Smooth muscle cell (in vitro differentiated cells): ENCODE measurements at regions not wholly inside any gene's neighbourhood (a gene's known extent, or its start where the extent isn't known, plus 50 kb on each side); places are given as distances from the start of the nearest gene placed in this dataset.
"Not testable (repeated sequence)": the region's sequence is repeated elsewhere in the genome, so short reads cannot be mapped to it uniquely, and the experiment has no call there.

Source experiments
- DNase-seq: peaks from one replicate; lab custom pipeline; 2025; ENCODE audit not compliant: unreplicated experiment; lab: John Stamatoyannopoulos, UW
- H2AFZ ChIP-seq: fragments of 200-600 bp; sonication (generic); 2 replicates; pipeline ENCODE4 v1.6.0; 2016; ENCODE audit warnings: antibody characterized with exemption, low read depth, mild to moderate bottlenecking
- H3F3A ChIP-seq: fragments of 200-600 bp; sonication (generic); 2 replicates; pipeline ENCODE4 v1.6.0; 2017; ENCODE audit warnings: antibody characterized with exemption, low read depth
- H3K27ac ChIP-seq: fragments of 200-600 bp; sonication (generic); 2 replicates; pipeline ENCODE4 v1.5.1; 2016; ENCODE audit warnings: low read depth, mild to moderate bottlenecking
- H3K27me3 ChIP-seq: fragments of 200-600 bp; sonication (generic); 2 replicates; pipeline ENCODE4 v1.6.1; 2016; ENCODE audit warnings: low read depth, mild to moderate bottlenecking
- H3K36me3 ChIP-seq: fragments of 200-600 bp; sonication (generic); 2 replicates; pipeline ENCODE4 v1.5.1; 2016; ENCODE audit warnings: low read depth
- H3K4me1 ChIP-seq: fragments of 200-600 bp; sonication (generic); 2 replicates; pipeline ENCODE4 v1.5.1; 2016; ENCODE audit warnings: low read depth
- H3K4me2 ChIP-seq: fragments of 200-600 bp; sonication (generic); 2 replicates; pipeline ENCODE4 v1.6.0; 2016; ENCODE audit warnings: mild to moderate bottlenecking
- H3K4me3 ChIP-seq: fragments of 200-600 bp; sonication (generic); 2 replicates; pipeline ENCODE4 v1.5.1; 2016; ENCODE audit warnings: mild to moderate bottlenecking
- H3K79me2 ChIP-seq: fragments of 200-600 bp; sonication (generic); 2 replicates; pipeline ENCODE4 v1.6.0; 2016; ENCODE audit warnings: low read depth, mild to moderate bottlenecking
- H3K9ac ChIP-seq: fragments of 200-600 bp; sonication (generic); 2 replicates; pipeline ENCODE4 v1.6.0; 2016; ENCODE audit warnings: low read depth
- H3K9me3 ChIP-seq: fragments of 200-600 bp; sonication (generic); replicated peaks from 2 replicates; pipeline ENCODE4 v1.5.1; 2016; ENCODE audit warnings: low read depth
- H4K20me1 ChIP-seq: fragments of 200-600 bp; sonication (generic); 2 replicates; pipeline ENCODE4 v1.6.0; 2016; ENCODE audit warnings: low read depth
- WGBS: methylation state at CpG from one replicate; pipeline ENCODE4 v1.1.7; 2016; ENCODE audit warnings: low lambda C conversion rate; 5-methylcytosine and 5-hydroxymethylcytosine counted together
- TF ChIP-seq, protein P1 (sequence below): fragments of 200-600 bp; sonication (generic); IDR thresholded peaks from 2 replicates; pipeline ENCODE4 v1.5.1; 2017; ENCODE audit warnings: borderline replicate concordance, mild to moderate bottlenecking, antibody characterized with exemption; ENCODE audit not compliant: insufficient read depth, poor library complexity, severe bottlenecking

DNA sequence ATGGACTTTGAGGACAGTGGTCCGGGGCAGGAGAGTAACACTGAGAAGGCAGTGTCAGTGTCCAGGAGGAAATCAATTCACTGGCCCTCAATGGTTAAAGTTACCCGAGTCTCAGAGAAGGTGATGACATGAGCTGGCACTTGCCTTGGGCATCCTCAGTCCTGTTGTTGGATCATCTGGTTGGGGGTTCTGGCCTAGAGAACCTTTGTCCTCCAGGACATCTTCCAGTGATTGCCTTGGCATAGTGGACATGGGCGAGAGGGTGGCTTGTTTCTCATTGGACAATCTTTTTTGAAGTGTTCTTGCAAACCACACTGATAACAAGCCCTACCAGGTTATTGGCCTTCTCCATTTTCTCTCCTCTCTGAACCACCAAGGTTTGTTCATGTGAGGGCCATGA, 83.4 kb upstream of the TERB2 start:
- no peak overlapping the region for H3K4me2 ChIP-seq
- H2AFZ ChIP-seq: no peak overlapping the region
- 91% methylated on average over 3 of the region's 3 CpGs for WGBS

DNA sequence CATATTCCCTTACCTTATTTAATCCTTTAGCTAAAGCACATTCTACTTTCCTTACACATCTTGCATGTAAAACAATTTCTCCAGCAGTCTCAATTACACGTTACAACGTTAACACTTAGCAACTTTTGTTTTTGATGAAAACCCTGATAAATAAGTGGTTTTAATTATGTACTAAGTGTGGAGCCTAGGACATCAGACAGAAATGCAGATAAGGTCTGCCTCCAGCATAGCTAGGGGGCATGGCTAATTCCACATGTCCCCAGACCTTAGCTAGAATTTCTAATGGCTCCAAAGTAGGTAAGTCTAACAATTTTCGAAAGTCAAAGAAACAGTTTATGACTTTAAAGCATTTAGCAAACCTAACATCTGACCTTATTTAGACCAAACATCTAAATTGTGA, 77.4 kb upstream of the TERB2 start:
- H3K9ac ChIP-seq: no peak overlapping the region
- H3K4me2 ChIP-seq: no peak overlapping the region
- no peaks in the 10 kb centered on the region for H3K27me3 ChIP-seq
- no peak overlapping the region for H2AFZ ChIP-seq
- whole genome bisulfite sequencing: 79% methylated on average over 3 of the region's 3 CpGs
- H4K20me1 ChIP-seq: no peaks in the 10 kb centered on the region
- DNase-seq: no peak
- no peaks in the 10 kb centered on the region for H3F3A ChIP-seq
- no peaks in the 10 kb centered on the region for H3K4me1 ChIP-seq
- H3K79me2 ChIP-seq: no peaks in the 10 kb centered on the region
- no peak overlapping the region for H3K4me3 ChIP-seq
- peaks cover 25% of the 10 kb centered on the region for H3K9me3 ChIP-seq
- H3K27ac ChIP-seq: no peak overlapping the region
- H3K36me3 ChIP-seq: no peaks in the 10 kb centered on the region
- TF ChIP-seq, protein P1, sequence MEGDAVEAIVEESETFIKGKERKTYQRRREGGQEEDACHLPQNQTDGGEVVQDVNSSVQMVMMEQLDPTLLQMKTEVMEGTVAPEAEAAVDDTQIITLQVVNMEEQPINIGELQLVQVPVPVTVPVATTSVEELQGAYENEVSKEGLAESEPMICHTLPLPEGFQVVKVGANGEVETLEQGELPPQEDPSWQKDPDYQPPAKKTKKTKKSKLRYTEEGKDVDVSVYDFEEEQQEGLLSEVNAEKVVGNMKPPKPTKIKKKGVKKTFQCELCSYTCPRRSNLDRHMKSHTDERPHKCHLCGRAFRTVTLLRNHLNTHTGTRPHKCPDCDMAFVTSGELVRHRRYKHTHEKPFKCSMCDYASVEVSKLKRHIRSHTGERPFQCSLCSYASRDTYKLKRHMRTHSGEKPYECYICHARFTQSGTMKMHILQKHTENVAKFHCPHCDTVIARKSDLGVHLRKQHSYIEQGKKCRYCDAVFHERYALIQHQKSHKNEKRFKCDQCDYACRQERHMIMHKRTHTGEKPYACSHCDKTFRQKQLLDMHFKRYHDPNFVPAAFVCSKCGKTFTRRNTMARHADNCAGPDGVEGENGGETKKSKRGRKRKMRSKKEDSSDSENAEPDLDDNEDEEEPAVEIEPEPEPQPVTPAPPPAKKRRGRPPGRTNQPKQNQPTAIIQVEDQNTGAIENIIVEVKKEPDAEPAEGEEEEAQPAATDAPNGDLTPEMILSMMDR: no peak

More for the DNA sequence above, 83.4 kb upstream of the TERB2 start:
- H3K4me1 ChIP-seq: no peaks in the 10 kb centered on the region
- DNase-seq: no peak
- TF ChIP-seq, protein P1: no peak
- no peaks in the 10 kb centered on the region for H3F3A ChIP-seq
- H3K4me3 ChIP-seq: no peak overlapping the region
- H3K9ac ChIP-seq: no peak overlapping the region
- peaks cover 20% of the 10 kb centered on the region for H3K9me3 ChIP-seq
- no peak overlapping the region for H3K27ac ChIP-seq
- H3K27me3 ChIP-seq: no peaks in the 10 kb centered on the region
- no peaks in the 10 kb centered on the region for H3K79me2 ChIP-seq
- H3K36me3 ChIP-seq: no peaks in the 10 kb centered on the region
- no peaks in the 10 kb centered on the region for H4K20me1 ChIP-seq

DNA sequence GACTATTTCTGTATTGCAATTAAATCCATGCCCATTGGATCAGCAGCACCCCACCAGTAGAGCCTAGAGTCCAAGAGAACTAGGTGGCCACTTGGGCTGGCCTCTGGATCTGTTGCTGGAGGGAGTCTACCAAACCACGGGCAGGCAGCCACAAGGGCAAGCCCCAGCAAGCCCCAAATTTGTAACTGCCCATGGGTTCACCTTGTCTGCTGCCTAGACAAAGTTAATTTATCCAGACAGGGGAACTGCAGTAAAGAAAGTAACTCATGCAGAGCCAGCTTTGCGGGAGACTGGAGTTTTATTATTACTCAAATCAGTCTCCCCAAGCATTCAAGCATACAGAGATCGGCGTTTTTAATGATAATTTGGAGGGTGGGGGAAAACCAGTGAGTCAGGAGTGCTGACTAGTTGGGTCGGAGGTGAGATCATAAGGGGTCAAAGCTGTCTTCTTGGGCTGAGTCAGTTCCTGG, 74.0 kb upstream of the TERB2 start:
- H3K9me3 ChIP-seq: peaks cover 8% of the 10 kb centered on the region
- no peaks in the 10 kb centered on the region for H3F3A ChIP-seq
- H4K20me1 ChIP-seq: no peaks in the 10 kb centered on the region
- no peak overlapping the region for H2AFZ ChIP-seq
- no peak overlapping the region for H3K4me2 ChIP-seq
- H3K9ac ChIP-seq: no peak overlapping the region
- TF ChIP-seq, protein P1: no peak
- peak overlapping the region; percentile 49 for H3K27ac ChIP-seq
- H3K27me3 ChIP-seq: no peaks in the 10 kb centered on the region
- H3K4me3 ChIP-seq: no peak overlapping the region
- no peaks in the 10 kb centered on the region for H3K79me2 ChIP-seq
- 72% methylated on average over 5 of the region's 5 CpGs for WGBS
- H3K36me3 ChIP-seq: no peaks in the 10 kb centered on the region
- no peaks in the 10 kb centered on the region for H3K4me1 ChIP-seq
- no peak for DNase-seq

DNA sequence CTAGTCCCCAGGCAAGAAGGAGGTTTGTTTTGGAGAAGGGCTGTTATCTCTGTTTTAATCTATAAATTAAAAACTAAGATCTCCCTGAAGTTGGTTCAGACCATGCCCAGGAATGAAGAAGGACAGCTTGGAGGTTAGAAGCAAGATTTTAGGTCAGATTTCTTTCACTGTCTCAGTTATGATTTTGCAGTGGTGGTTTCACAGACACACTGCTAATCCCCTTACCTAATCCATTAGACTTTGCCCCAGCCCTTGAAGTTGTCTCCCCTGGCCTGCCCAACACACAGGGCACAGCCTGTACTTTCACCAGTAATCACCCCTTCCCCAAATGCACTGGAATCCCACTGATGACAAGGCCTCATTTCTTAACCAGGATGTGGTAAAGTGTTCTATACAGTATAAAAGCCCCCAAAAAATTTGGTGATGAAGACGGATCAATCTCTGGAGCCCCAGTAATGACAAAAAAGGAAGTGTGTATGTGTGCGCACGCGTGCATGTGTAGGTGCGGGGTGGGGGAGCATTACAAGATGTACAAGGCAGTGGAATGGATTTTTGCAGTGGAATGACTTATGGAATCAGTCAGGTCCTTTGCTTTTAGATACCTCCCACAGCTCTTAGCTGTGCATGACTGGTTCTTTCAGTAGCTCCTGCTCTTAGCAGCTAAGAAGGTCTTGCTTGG, 73.1 kb upstream of the TERB2 start:
- Histone ChIP-seq H3K9me3 (peaks cover 6% of the 10 kb centered on the region), H3K36me3 (no peaks in the 10 kb centered on the region), H3F3A (no peaks in the 10 kb centered on the region), H3K9ac (no peak overlapping the region), H3K79me2 (no peaks in the 10 kb centered on the region), H3K4me3 (no peak overlapping the region), H4K20me1 (no peaks in the 10 kb centered on the region), H2AFZ (no peak overlapping the region), H3K27me3 (no peaks in the 10 kb centered on the region), H3K27ac (peak overlapping the region; percentile 49), H3K4me2 (no peak overlapping the region), H3K4me1 (no peaks in the 10 kb centered on the region)
- no peak for DNase-seq
- TF ChIP-seq, protein P1: no peak
- WGBS: 94% methylated on average over 5 of the region's 5 CpGs

DNA sequence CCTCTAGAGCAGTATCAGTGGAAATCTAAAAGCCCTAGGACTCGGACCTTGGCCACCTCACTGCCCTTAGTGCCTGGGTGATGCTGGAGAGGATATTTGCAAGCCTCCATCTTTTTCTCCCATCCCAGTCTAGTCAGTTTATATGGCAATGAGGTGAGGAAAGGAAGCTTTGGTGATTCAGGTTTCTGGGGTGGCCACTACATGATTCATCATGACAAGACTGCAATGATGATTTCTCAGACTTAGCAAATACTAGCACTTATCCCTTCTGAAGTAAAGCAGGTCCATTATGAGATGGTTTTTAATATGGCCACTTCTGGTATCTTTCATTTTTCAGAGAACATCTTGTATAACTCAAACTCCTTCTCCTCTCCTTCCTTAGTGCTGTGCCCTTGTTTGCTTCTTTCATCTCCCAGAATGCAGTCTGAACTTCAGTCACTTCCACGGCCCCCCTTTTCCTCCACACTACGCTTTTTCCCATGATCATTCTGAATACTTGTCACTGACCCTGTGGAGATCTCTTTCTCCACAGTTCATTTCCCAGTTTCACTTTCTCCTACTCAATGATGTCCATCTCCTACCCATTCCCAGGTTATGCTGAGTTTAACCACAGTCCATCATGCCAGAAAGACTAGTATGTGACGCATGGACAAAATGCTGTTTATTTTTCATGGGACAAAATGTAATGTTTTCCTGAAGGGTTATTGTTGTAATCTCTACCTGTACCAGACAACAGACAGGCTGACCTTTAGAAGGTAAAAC, 57.4 kb upstream of the TERB2 start:
- H3K27me3 ChIP-seq: not testable (repeated sequence)
- WGBS: 98% methylated on average over 3 of the region's 4 CpGs

More for the DNA sequence above, 57.4 kb upstream of the TERB2 start:
- not testable (repeated sequence) for H3K27ac ChIP-seq, H3F3A ChIP-seq, H3K9me3 ChIP-seq, H3K9ac ChIP-seq, H3K79me2 ChIP-seq, H3K36me3 ChIP-seq, DNase-seq, H3K4me2 ChIP-seq, H3K4me1 ChIP-seq, H4K20me1 ChIP-seq, H3K4me3 ChIP-seq, H2AFZ ChIP-seq
